H1 (cell line): ENCODE measurements at regions not wholly inside any gene's neighbourhood (a gene's known extent, or its start where the extent isn't known, plus 50 kb on each side); places are given as distances from the start of the nearest gene placed in this dataset.

Source experiments
- CEBPB ChIP-seq: IDR thresholded peaks from 2 replicates; pipeline ENCODE4 v1.6.1; 2012; ENCODE audit warnings: low read depth, low read length
- EGR1 ChIP-seq: IDR thresholded peaks from 2 replicates; pipeline ENCODE4 v1.6.1; 2011; ENCODE audit warnings: low read depth, low read length, borderline replicate concordance
- EP300 ChIP-seq, 2 experiments: IDR thresholded peaks; 1 replicate in 1 of 2; 2 replicates in 1 of 2; pipeline ENCODE4 v1.6.1; 2011 to 2012; ENCODE audit warnings: low read depth in 2 of 2, low read length in 2 of 2, mild to moderate bottlenecking in 2 of 2, borderline replicate concordance in 1 of 2, inconsistent platforms in 1 of 2, moderate library complexity in 1 of 2
- GTF2F1 ChIP-seq: IDR thresholded peaks from 2 replicates; pipeline ENCODE4 v1.6.1; 2012; ENCODE audit warnings: low read depth, low read length, improper control_type of control experiment, borderline replicate concordance
- HDAC6 ChIP-seq: IDR thresholded peaks from one replicate; pipeline ENCODE4 v1.7.1; 2012; ENCODE audit warnings: low read depth, mild to moderate bottlenecking, inconsistent platforms, low read length, moderate library complexity
- JUN ChIP-seq: IDR thresholded peaks from 2 replicates; pipeline ENCODE4 v1.6.1; 2011; ENCODE audit warnings: low read depth, mild to moderate bottlenecking, improper control_type of control experiment, low read length
- MAFK ChIP-seq: IDR thresholded peaks from 2 replicates; pipeline ENCODE4 v1.6.1; 2012; ENCODE audit warnings: low read depth, mild to moderate bottlenecking, improper control_type of control experiment, low read length
- SIRT6 ChIP-seq: IDR thresholded peaks from one replicate; pipeline ENCODE4 v1.7.1; 2012; ENCODE audit warnings: low read length, inconsistent platforms
- TAF1 ChIP-seq: IDR thresholded peaks from 2 replicates; pipeline ENCODE4 v1.6.1; 2011; ENCODE audit warnings: mild to moderate bottlenecking, low read depth, low read length
- YY1 ChIP-seq: IDR thresholded peaks from 2 replicates; pipeline ENCODE4 v1.6.1; 2011; ENCODE audit warnings: low read depth, mild to moderate bottlenecking, low read length
- TF ChIP-seq, protein P1 (sequence below), 3 experiments: IDR thresholded peaks; 1 replicate in 2 of 3; 2 replicates in 1 of 3; pipeline versions ENCODE4 v1.5.1 to v1.6.1; 2011; ENCODE audit warnings: low read length in 3 of 3, mild to moderate bottlenecking in 3 of 3, inconsistent platforms in 2 of 3, low read depth in 1 of 3, moderate library complexity in 1 of 3; ENCODE audit not compliant: insufficient read depth in 1 of 3; ENCODE audit errors: control extremely low read depth in 1 of 3
- TF ChIP-seq, protein P2 (sequence below): IDR thresholded peaks from 2 replicates; pipeline ENCODE4 v1.6.1; 2012; ENCODE audit warnings: inconsistent platforms

DNA sequence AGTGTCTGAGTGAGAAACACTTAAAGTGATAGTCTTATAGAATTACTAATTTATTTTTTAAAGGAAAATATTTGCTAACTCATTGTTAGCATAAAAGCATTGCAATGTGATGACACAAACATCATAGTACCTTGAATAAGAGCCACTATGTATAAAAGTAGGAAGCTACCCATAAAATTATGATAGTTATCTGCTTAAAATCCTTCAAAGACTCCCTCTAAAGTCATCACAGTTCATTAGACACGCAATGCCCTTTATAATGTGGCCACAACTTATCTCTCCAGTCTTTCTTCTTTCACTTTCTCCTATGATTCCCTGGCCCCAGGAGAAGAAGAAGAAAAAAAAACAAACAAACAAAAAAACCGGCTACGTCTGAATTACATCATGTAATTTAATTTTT, 1144.0 kb upstream of the NUDT12 start:
- TF ChIP-seq, protein P1, sequence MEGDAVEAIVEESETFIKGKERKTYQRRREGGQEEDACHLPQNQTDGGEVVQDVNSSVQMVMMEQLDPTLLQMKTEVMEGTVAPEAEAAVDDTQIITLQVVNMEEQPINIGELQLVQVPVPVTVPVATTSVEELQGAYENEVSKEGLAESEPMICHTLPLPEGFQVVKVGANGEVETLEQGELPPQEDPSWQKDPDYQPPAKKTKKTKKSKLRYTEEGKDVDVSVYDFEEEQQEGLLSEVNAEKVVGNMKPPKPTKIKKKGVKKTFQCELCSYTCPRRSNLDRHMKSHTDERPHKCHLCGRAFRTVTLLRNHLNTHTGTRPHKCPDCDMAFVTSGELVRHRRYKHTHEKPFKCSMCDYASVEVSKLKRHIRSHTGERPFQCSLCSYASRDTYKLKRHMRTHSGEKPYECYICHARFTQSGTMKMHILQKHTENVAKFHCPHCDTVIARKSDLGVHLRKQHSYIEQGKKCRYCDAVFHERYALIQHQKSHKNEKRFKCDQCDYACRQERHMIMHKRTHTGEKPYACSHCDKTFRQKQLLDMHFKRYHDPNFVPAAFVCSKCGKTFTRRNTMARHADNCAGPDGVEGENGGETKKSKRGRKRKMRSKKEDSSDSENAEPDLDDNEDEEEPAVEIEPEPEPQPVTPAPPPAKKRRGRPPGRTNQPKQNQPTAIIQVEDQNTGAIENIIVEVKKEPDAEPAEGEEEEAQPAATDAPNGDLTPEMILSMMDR (IDR thresholded peaks at IDR 0.05; ENCODE audit: control extremely low read depth in 1 of 3, insufficient read depth in 1 of 3, low read depth in 1 of 3, low read length in 3 of 3) = no peak
- no peak for TF ChIP-seq EP300 (IDR thresholded peaks at IDR 0.05; ENCODE audit: borderline replicate concordance in 1 of 2, low read depth in 2 of 2, low read length in 2 of 2)
- TF ChIP-seq YY1 = no peak
- TF ChIP-seq GTF2F1 = no peak
- TF ChIP-seq, protein P2, sequence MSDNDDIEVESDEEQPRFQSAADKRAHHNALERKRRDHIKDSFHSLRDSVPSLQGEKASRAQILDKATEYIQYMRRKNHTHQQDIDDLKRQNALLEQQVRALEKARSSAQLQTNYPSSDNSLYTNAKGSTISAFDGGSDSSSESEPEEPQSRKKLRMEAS = no peak
- TF ChIP-seq CEBPB = no peak
- no peak for TF ChIP-seq HDAC6
- TF ChIP-seq JUN = no peak
- no peak for TF ChIP-seq MAFK
- no peak for TF ChIP-seq SIRT6
- TF ChIP-seq EGR1 = no peak
- no peak for TF ChIP-seq TAF1
